ENCODE measurements at regions not wholly inside any gene's neighbourhood (a gene's known extent, or its start where the extent isn't known, plus 50 kb on each side); places are given as distances from the start of the nearest gene placed in this dataset.

DNA sequence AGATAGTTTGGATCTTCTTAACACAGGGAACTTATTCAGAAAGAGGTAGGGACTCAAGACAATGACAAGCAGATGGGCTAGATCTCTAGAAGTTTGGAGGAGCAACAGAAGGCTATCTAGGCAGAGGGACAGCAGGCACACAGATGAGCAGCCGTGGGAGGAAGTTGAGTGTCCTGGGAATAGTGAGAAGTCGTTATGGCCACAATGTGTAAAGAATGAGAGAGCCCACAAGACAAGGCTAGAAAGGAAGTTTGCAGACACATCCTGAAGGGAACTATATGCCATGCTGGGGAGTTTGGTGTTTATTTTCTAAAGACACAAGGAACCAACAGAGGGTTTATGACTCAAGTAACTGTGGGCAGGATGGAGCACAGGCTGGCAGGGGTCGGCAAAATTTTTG, 160.6 kb downstream of the PALM2AKAP2 start:
- TF ChIP-seq, protein P1, sequence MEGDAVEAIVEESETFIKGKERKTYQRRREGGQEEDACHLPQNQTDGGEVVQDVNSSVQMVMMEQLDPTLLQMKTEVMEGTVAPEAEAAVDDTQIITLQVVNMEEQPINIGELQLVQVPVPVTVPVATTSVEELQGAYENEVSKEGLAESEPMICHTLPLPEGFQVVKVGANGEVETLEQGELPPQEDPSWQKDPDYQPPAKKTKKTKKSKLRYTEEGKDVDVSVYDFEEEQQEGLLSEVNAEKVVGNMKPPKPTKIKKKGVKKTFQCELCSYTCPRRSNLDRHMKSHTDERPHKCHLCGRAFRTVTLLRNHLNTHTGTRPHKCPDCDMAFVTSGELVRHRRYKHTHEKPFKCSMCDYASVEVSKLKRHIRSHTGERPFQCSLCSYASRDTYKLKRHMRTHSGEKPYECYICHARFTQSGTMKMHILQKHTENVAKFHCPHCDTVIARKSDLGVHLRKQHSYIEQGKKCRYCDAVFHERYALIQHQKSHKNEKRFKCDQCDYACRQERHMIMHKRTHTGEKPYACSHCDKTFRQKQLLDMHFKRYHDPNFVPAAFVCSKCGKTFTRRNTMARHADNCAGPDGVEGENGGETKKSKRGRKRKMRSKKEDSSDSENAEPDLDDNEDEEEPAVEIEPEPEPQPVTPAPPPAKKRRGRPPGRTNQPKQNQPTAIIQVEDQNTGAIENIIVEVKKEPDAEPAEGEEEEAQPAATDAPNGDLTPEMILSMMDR (IDR thresholded peaks at IDR 0.05; ENCODE audit: poor library complexity): no peak
- TF ChIP-seq EZH2 (IDR thresholded peaks at IDR 0.05; ENCODE audit: borderline replicate concordance): no peak

Data from hepatocyte (in vitro differentiated cells).